ENCODE measurements at regions not wholly inside any gene's neighbourhood (a gene's known extent, or its start where the extent isn't known, plus 50 kb on each side); places are given as distances from the start of the nearest gene placed in this dataset.

DNA sequence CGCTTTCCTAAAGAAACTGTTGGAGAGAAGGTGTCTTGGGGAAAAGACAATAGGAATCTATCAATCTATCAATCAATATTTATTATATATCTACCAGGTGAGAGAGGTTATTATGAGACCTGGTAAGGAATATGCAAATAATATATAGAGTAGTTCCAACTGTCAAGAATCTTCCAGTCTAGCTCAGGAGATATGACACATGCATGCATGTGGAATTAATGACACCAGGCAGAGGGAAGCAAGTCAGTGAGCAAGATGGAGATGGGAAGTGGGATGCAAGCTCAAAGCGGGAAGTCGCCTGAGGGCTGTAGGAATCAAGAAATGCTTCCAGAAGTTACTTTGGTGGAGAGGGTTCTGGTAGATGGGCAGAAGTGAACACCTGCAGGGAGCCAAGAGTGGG is 187.4 kb upstream of the NRP1 start:
- TF ChIP-seq, protein P1, sequence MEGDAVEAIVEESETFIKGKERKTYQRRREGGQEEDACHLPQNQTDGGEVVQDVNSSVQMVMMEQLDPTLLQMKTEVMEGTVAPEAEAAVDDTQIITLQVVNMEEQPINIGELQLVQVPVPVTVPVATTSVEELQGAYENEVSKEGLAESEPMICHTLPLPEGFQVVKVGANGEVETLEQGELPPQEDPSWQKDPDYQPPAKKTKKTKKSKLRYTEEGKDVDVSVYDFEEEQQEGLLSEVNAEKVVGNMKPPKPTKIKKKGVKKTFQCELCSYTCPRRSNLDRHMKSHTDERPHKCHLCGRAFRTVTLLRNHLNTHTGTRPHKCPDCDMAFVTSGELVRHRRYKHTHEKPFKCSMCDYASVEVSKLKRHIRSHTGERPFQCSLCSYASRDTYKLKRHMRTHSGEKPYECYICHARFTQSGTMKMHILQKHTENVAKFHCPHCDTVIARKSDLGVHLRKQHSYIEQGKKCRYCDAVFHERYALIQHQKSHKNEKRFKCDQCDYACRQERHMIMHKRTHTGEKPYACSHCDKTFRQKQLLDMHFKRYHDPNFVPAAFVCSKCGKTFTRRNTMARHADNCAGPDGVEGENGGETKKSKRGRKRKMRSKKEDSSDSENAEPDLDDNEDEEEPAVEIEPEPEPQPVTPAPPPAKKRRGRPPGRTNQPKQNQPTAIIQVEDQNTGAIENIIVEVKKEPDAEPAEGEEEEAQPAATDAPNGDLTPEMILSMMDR (IDR thresholded peaks at IDR 0.05; ENCODE audit: insufficient read depth, low read length, severe bottlenecking): no peak
- Histone ChIP-seq H3K27me3 (ENCODE audit: control insufficient read depth, insufficient read depth, low read length) (no peaks in the 10 kb centered on the region), H3K4me3 (ENCODE audit: low read depth, low read length) (no peak overlapping the region), H3K36me3 (ENCODE audit: control insufficient read depth, insufficient read depth, low read length) (no peaks in the 10 kb centered on the region)
- DNase-seq (ENCODE audit: low read depth) (no peak), FAIRE-seq (no peak)

DNA sequence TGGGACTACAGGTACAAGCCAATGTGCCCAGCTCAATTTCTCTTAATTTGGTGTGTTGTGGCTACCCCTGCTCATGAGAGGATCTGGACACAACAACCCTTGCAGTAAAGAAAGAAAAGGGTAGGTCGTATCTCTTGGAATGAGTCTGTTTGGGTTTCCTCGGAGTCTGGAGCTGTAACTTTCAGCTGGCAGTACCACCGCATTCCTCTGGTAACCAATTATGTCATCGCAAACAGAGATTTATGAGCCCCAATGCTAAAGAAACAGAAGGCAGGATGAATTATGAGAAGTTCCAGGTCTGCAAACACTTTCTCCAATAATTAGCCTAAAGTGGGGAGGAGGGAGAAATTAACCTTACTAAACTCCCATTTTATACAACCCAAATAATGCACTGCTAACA is 186.6 kb upstream of the NRP1 start:
- DNase-seq (ENCODE audit: low read depth) (no peak), FAIRE-seq (no peak)
- Histone ChIP-seq H3K27me3 (ENCODE audit: control insufficient read depth, insufficient read depth, low read length) (no peaks in the 10 kb centered on the region), H3K4me3 (ENCODE audit: low read depth, low read length) (no peak overlapping the region), H3K36me3 (ENCODE audit: control insufficient read depth, insufficient read depth, low read length) (no peaks in the 10 kb centered on the region)
- TF ChIP-seq, protein P1 (IDR thresholded peaks at IDR 0.05; ENCODE audit: insufficient read depth, low read length, severe bottlenecking): no peak

DNA sequence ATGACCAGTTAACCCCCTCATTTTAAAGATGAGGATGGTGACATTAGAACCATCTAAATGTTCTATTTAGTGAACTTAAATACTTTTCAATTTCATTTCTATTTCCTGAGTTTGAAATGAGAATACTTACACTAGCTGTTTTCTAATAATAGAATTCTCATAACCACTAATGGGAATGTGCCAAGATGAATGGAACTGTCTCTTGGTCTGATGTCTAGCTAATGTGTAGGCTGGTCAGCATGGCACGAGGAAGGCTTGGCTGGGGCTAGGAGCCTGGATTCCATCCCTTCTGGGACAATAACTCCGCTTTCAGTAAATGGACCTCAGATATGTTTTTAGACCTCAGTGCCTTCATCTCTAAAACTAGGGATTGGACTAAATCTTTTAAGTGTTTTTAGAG is 185.8 kb upstream of the NRP1 start:
- Histone ChIP-seq H3K27me3 (ENCODE audit: control insufficient read depth, insufficient read depth, low read length) (no peaks in the 10 kb centered on the region), H3K4me3 (ENCODE audit: low read depth, low read length) (no peak overlapping the region), H3K36me3 (ENCODE audit: control insufficient read depth, insufficient read depth, low read length) (no peaks in the 10 kb centered on the region)
- DNase-seq (ENCODE audit: low read depth) (no peak), FAIRE-seq (no peak)
- TF ChIP-seq, protein P1 (IDR thresholded peaks at IDR 0.05; ENCODE audit: insufficient read depth, low read length, severe bottlenecking): no peak

DNA sequence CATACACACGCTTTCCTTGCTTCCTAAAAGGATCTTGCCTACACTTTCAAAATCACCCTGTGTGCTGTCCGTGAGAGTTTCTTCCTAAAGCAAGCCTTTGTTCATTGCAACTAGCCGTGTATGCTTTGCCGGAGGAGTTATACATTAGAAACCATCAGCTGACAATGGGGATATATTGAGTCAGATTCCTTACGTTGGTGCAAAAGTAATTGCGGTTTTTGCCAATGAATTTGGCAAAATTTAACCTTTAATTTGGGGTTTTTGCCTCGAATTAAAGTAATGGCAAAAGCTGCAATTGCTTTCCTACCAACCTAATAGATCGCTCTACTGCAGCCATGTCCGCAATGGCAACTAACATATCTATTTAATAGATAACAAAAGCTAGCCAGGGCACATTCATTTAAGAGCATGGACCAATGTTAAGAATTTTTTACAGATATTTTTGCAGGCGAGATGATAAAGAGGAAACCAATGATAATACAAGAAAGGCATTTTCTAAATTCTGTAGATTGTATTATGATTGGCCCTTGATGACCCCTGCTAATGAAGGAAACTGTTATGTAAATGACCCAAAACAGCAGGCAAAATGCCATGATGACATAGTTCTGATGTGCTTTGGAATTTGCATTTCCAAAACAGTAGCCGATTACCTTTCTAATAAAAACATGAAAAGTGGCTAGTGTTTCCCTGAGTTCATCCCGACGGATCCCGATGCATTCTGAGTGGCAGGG is 184.8 kb upstream of the NRP1 start:
- Histone ChIP-seq H3K4me3 (ENCODE audit: low read depth, low read length) (no peak overlapping the region), H3K27me3 (ENCODE audit: control insufficient read depth, insufficient read depth, low read length) (no peaks in the 10 kb centered on the region), H3K36me3 (ENCODE audit: control insufficient read depth, insufficient read depth, low read length) (no peaks in the 10 kb centered on the region)
- DNase-seq (ENCODE audit: low read depth): no peak
- TF ChIP-seq, protein P1 (IDR thresholded peaks at IDR 0.05; ENCODE audit: insufficient read depth, low read length, severe bottlenecking): no peak
- no peak for FAIRE-seq

DNA sequence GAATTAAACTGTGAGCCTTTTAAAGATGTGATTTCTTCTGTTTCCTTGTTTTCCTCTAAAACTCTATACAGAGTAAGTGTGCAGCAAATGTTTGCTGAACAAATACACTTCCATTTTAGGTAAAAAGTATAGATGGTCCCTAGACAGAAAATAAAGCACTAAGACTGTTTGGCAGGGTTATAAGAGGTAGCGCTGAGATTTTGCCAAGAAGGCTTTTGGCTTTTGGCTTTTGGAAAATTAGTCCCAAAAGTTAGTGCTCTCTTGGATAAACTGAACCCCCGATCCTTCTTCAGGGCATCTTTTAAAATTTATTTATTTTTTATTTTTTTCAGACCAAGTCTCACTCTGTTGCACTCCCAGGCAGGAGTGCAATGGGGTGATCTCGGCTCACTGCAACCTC is 175.7 kb upstream of the NRP1 start:
- no peak overlapping the region for H3K4me3 ChIP-seq (ENCODE audit: low read depth, low read length)
- TF ChIP-seq, protein P1 (IDR thresholded peaks at IDR 0.05; ENCODE audit: insufficient read depth, low read length, severe bottlenecking): no peak
- DNase-seq (ENCODE audit: low read depth) (no peak), FAIRE-seq (no peak)
- no peaks in the 10 kb centered on the region for H3K36me3 ChIP-seq (ENCODE audit: control insufficient read depth, insufficient read depth, low read length)
- no peaks in the 10 kb centered on the region for H3K27me3 ChIP-seq (ENCODE audit: control insufficient read depth, insufficient read depth, low read length)
